HG03521 (cell line): ENCODE measurements at regions not wholly inside any gene's neighbourhood (a gene's known extent, or its start where the extent isn't known, plus 50 kb on each side); places are given as distances from the start of the nearest gene placed in this dataset.
"Not testable (repeated sequence)": the region's sequence is repeated elsewhere in the genome, so short reads cannot be mapped to it uniquely, and the experiment has no call there.

Experiments
- ATAC-seq: cut with Tn5 transposase; IDR thresholded peaks from one replicate; pipeline ENCODE4 v1.9.1; 2021; ENCODE audit warnings: mild to moderate bottlenecking, moderate library complexity; ENCODE audit not compliant: unreplicated experiment

DNA sequence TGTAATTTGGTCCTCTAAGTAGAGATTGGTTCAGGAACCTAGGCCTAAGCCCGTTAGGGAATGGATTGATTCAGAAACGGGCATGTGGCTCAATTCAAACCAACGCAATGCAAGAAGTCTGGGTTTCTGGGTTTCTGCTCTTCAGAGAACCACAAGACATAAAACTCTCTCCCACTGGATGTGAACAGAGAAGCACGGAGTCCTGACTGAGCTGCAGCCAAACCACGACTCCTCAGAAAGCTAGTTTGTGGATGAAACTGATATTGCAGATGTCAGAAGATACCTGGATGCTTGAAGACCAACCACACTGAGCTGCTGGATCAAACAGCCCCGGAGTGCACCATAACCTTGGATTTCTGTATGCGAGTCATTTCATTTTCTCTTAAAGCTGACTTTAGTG lies 50.0 kb downstream of the SOD2 start:
- ATAC-seq = no peak

DNA sequence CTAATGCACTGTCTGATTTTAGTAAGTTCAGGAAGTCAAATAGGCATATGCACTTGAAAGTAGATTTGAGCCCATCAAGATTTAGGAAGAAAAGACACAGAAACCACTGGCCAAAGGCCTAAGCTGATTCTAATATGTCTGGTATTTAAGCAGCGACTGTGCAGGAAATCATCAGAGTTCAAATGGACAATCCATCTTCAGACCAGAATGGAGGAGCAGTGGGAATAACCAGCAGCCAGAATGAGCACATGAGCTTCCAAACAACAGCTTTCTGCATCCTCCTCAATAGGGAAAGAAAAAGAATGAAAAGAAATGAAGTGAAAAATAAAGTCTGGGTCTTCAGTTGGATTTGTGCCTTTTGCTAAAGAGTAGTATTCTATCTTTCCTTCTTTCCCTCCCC lies 50.6 kb downstream of the SOD2 start:
- no peak for ATAC-seq

DNA sequence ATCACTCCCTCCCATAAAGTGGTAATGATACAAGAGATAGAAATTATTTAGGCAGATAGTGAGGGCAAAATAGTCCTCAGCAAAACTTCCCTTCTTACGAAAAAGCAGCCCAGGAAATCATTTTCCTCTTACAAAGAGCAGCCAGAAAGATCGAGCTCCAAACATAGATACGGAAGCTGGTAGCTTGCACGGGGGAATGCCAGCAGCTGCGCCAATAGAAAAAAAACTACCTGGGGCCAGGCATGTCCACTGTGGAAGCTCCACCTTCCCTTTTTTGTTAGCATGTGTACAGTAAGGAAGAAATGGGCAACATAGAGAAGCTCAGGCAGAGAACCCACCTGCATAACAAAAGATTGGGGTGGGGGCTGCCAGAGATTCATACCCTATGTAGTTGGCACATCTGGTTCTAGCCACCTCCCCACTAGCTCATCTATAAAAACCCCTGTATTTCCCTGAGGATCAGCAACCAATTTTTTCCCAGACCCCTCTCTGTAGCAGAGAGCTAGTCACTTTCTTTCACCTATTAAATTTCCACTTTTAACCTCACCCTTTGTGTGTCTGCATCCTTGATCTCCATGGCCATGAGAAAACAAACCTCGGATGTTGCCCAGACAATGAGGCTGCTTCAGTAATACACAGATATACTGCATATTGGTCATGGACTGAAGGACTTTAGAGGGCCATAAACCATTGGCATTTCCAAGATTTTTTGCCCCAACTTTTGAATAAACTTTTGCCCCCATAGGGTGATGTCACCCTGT lies 52.1 kb downstream of the SOD2 start:
- ATAC-seq = no peak

DNA sequence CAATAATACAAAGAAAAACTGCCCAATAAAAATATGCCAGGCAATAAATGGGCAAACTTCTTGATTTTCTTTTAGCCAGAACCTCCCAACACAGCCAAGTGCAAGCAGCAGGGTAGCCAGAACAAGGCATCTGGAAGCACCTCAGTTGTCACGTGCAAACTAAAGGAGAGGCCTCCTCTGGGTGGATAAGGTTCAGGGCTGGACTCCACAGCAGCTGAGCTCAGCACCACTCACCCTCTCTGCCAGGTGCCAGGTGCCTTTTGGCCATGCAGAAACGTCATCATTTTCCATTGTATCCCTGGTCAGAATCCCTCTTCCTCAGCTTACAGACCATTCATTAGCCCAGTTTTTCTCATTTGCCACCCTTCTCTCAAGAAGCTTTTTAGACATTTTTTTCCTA lies 52.7 kb downstream of the SOD2 start:
- ATAC-seq = no peak

DNA sequence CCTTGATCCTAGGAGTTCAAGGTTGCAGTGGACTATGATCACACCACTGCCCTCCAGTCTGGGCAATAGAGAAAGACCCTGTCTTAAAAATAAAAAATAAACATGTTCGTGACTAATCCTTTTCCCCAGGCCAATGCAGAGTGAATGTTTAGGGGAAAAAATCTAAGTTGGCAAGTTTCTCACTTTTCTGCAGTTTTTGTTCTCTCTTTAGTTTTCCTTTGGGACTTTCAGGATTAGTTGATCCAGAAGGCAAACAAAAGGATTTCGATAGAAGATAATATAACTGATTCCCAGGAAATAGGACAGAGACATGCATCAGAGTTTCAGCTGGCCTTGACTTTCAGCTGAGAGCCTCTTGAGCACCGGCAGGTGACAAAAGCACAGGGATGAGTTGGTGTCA lies 53.3 kb downstream of the SOD2 start:
- ATAC-seq = no peak

DNA sequence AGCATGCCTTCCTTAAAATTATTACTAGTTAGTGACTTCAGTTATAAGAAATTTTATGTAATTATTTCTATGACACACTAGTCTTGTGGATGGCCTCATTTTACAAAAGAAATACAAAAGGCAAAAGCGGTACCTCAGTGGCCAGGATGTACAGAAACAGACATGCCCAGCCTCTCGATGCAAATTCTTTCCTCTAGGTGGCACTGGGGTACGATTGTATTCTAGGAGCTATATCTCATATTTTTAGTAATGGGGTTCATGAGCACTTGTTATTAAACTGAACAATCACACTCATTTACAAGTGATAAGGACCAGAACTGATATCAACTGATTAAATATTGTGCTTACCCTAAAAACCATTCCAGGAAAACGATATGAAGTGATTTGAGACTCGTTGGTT lies 59.8 kb downstream of the SOD2 start:
- ATAC-seq = no peak

DNA sequence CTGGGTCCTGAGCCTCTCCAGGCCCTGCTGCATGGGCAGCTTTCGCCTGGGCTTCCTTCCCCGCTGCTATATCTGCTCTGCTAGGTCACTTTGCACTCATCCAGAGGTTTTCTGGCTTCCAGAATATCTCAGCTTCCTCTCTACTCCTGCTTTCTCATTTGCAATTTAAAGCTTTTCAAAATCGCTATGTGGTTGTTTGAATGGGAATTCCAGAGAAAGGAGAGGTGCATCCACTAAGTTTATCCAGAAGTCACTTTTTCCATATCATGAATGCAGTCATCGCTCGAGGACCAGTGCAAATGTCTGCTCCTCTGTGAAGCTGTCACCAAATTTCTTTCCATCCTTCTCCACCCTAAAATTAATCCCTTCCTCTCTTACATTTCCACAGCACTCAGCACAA lies 61.2 kb downstream of the SOD2 start:
- no peak for ATAC-seq

DNA sequence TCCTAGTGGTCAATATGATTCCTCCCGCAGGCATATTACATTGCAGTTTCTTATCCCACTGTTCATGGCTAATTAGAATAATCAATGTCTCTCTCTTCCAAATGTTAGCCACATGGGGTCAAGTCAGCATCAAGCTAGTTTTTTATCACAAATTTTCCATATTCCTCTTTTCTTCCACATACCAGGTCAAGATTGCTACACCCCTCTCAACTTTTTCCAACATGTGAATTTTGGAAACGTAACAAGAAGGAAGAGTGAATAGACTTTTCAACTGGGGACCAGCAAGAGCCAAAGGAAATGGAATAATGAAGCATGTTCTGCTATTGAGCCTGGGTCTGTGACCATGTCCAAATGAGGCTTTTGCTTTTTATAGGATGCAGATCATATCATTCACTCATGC lies 65.1 kb downstream of the SOD2 start:
- ATAC-seq = no peak

DNA sequence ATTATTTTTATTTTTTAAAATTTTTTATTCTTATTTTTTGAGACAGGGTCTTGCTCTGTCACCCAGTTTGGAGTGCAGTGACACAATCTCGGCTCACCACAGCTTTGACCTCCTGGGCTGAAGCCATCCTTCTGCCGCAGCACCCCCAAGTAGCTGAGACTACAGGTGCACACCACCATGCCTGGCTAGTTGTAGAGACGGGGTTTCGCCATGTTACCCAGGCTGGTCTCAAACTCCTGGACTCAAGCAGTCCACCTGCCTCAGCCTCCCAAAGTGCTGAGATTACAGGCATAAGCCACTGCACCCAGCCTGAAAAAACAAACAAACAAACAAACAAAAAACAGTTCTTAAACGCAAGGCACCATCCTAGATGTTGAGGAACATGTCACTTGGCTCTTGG lies 66.5 kb downstream of the SOD2 start:
- ATAC-seq = not testable (repeated sequence)

DNA sequence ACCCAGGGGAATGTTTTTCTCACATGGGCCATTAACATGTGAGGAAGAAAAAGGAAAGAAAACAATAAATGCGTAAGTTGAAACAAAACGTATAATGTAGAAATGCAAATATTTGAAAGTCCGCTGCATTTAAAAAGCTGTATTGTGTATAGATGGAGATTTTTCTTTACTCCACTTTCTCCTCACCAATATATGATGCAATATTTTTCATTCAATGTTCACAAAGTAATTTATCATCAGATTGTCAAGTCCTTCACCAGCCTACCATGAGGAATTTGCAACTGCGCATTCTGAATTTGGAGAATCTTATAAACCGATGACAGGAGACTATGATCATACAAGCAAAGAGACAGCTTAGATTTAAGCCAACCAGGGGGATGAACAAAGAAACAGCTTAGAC lies 69.9 kb downstream of the SOD2 start:
- no peak for ATAC-seq

DNA sequence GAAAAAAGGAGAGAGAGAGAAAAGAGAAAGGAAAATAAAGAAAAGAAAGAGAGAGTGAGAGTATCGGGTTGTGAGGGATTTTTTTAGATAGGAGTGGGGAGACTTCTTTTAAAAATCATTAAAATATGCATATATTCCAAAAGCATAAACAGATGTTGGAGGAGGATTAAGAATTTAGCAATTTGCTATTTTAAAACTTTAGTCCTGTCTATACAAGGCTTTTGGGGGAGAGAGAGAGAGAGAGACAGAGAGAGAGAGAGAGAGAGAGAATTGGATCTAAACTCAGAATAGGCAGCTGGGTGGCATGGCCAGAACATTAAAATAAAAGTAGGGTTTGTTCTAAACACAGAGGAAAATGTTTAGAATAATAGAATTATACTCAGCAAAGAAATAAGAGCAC lies 72.1 kb downstream of the SOD2 start:
- no peak for ATAC-seq

DNA sequence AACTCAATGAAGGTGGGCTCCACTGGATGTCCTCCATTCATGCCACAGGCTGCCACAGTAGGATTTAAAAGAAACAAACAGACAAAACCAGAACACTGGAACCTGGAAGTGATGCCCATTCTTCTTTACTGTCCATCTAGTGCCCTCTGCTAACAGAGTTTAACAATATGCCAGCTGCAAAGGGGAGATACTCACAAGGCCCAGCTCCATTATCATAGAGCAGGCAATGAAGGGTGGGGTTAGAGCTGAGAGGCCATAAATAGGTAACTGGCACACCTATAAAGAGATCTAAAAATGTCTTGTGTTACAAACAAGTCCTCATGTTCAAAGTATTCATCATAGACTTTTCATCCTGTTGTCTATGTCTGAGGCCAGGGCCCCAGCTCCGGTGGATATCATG lies 75.6 kb downstream of the SOD2 start:
- ATAC-seq = no peak

DNA sequence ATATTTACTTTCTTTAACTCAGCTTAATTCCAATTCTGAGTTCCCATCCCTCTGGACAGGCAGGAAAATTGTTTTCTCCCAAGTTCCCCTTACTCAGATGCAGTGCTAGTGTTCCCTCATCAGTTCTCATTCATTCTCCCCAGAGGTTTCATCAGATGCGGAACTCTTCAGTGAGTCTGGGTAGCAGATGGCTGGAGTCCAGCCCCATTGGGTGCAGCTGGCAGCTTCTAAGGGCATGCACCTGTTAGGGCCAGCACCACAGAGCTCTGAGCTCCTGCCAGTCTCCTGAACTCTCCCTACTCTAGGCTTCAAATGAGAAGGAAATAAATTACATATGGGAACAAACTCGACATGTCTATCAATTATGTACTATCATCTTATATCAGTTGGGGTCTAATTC lies 76.6 kb downstream of the SOD2 start:
- no peak for ATAC-seq

DNA sequence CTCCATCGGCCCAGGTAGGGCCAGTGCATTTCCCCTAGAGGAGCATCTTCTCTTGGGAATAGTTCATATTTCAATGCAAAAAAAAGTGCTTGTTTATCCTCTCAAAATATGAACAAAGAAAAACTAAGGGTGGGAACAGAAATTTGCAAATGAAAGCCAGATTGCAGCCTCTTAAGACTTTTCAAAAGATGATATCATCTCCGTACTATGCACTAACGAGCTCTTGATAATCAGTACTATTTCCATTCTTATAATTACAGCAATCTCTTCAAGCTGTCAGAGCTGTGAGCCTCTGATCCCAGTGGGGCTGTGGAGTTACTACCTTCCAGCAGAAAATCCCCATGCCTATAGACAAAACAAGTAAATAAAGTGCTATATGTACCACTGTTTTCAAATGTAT lies 77.1 kb downstream of the SOD2 start:
- no peak for ATAC-seq

DNA sequence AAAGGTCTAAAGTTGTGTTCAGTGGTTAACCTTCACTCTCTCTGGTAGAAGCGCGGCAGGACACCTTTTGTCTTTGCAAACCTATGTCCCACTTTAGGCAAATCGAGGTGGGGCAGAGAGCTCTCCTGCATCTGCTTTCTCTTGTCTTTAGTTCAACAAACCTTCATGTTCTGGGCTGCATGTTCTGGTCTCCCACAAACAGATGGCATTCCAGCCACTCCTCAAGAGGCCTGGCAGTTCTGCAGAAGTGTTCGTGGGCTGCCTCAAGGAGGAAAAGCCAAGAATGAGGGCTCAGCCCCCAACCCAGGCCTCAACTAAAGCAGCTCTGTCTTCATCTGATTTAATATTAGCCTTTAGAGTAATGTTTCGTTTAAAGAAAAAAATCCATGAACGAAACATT lies 82.2 kb downstream of the SOD2 start:
- no peak for ATAC-seq

DNA sequence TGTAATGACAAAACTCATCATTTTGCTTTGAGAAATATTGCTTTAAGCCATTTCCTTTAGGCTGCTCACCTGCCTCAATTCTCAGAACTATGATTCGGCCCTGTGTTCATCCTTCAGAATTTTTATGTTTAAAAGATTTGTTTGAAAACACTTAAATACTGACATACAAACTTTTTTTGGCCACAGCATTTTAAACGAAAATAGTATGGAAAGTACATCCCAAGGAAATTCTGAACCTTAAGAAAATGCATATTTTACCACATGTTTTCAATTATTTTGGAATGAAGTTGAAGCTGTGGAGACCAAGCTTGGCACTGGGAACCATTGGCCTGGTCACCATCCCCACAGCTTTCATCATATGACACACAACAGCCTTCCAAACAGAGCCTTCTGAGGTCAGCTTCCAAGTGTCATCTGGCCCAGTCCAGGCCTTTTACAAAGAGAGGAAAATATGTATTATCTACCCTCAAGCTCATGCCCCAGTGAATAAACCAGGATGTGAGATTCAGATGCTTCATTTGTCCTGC lies 83.3 kb downstream of the SOD2 start:
- no peak for ATAC-seq

DNA sequence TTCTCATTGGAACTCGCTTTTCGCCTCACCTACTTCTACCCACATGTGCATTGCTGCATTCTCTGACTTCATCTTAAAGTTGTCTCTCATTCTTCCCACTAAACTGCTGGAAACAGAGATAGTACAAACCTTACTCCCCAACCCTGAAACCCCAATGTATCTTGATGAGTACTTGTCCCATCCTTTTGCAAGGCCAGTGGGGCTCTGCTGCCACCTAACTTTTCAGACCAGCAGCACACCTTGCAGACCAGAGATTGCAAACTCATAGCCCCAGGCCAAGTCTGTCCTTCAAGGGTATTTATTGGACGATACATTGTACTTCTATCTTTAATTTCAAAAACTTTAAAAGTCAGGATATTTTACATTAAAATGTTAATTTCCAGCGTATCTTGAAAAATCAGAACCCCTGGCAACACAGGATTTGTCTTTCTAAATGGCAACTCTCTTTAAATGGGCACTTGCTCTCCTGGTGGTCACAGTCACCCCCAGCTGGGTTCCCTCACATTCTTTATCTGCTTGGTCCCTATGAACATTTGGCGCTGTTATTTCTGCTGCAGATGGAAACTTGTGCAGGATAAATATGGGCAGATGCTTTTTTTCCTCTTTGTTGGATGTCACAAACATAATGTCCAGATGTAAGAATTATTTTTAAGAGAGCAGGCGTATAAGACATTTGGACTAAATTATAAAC lies 83.9 kb downstream of the SOD2 start:
- ATAC-seq = no peak

DNA sequence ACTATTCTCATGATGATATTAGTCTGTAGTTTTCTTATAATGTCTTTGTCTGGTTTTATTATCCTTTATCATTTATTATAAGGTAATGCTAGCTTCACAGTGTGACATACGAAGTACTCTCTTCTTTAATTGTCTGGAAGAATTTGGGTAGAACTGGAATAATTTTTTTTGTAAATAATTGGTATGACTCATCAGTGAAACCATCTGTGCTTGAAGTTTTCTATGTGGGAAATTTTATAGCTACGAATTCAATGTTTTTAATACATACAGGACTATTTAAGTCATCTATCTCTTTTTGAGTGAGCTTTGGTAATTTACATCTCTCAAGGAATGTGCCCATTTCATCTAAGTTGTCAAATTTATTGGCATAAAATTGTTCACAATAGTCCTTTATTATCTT lies 86.3 kb downstream of the SOD2 start:
- no peak for ATAC-seq

DNA sequence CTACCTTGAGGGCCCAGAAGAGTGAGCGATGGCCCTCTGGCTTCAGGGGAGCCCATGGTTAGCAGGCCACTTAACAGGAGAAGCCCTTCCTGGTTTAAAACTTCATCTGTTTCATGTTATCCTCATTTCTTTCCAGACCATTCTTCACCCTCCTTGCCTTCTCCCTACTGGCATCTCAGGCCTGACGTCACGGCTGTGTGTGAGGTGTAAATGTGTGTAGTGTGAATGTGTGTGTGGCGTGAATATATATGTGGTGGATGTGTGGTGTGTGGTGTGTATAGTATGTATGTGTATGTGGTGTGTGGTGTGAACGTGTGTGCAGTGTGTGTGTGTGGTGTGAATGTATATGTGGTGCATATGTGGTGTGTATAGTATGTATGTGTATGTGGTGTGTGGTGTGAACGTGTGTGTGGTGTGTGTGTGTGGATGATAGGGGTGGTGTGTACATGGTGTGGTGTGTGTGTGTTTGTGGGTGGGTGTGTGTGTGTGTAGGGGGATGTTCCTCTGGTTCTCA lies 88.5 kb downstream of the SOD2 start:
- ATAC-seq = no peak

DNA sequence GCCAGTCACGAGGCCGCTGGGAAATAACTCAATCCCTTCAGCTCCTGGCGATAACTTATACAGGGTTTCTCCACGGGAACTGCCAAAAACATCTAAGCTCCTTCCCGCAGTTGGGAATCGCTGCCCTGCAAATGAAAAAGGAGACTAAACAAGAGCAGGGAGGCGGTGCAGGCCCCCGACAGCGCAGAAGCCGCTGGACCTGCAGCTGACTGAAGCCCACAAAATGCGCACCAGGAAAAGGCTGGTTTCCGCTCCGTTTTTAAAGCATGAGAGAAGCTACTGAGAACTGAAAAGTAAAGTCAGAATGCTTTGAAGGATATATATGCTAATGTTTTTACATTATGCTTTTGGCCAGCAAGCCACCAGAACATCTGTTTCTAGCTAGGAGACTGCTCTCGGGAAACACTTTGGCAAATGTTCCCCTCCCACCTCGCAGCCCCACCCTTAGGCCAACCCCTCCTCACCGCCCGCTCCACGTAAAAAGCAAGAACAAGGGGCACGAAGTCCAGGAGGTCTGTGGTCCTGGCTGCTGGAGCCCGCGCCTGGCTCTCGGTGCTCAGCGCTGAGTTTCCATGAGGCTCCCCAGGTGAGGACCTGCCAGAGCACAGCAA lies 90.5 kb downstream of the SOD2 start:
- ATAC-seq = no peak

DNA sequence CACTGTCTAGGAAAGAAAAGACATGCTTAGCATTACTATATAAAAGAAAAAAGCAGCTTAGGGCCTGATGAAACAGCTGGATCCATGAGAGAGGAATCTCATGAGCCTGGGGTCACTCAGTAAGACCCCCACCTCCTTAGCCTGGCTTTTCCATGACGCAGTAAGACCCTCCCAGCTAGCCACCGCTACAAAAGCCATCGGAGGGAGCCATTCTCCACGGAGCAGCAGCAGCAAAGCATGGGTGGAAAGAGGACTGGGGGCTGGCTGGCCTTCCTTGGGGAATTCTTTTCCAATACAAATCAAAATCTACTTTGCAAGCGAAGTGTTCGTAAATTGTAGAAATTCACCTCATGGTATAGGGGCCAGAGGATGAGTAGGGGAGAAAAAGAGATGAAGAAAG lies 91.8 kb downstream of the SOD2 start:
- ATAC-seq = no peak

DNA sequence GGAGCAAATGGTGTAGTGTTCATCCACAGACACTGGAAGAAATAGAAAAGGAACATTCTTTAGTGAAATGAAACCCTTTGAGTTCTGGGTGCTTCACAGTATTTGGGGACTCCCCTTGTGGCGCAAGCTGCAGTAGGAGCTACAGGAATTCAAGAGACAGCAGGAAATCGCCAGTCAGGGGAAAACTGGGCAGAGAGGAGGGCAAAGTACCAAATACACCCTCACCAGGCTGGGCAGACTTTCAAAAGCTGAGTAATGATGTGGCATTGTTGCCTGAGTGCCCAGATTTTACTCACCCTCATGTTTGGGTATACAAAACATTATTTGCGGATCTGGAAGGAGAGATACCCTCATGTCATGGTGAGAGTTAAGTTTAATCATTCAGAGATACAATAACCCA lies 97.9 kb downstream of the SOD2 start:
- ATAC-seq = no peak
